ENCODE measurements at regions not wholly inside any gene's neighbourhood (a gene's known extent, or its start where the extent isn't known, plus 50 kb on each side); places are given as distances from the start of the nearest gene placed in this dataset.

GRCh38 chr4:66186095-66186494 lies 515.8 kb upstream of the EPHA5 start:
- TF ChIP-seq, protein P1, sequence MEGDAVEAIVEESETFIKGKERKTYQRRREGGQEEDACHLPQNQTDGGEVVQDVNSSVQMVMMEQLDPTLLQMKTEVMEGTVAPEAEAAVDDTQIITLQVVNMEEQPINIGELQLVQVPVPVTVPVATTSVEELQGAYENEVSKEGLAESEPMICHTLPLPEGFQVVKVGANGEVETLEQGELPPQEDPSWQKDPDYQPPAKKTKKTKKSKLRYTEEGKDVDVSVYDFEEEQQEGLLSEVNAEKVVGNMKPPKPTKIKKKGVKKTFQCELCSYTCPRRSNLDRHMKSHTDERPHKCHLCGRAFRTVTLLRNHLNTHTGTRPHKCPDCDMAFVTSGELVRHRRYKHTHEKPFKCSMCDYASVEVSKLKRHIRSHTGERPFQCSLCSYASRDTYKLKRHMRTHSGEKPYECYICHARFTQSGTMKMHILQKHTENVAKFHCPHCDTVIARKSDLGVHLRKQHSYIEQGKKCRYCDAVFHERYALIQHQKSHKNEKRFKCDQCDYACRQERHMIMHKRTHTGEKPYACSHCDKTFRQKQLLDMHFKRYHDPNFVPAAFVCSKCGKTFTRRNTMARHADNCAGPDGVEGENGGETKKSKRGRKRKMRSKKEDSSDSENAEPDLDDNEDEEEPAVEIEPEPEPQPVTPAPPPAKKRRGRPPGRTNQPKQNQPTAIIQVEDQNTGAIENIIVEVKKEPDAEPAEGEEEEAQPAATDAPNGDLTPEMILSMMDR (IDR thresholded peaks at IDR 0.05; ENCODE audit: insufficient read depth, low read length, poor library complexity, severe bottlenecking), result no peak
- TF ChIP-seq EZH2phosphoT487 (conservative IDR thresholded peaks at IDR 0.05; ENCODE audit: low read length), result no peak

Data from SU-DHL-6 (cell line).